Hepatocyte (in vitro differentiated cells): ENCODE measurements at regions not wholly inside any gene's neighbourhood (a gene's known extent, or its start where the extent isn't known, plus 50 kb on each side); places are given as distances from the start of the nearest gene placed in this dataset.

Experiments
- DNase-seq: peaks from one replicate; pipeline ENCODE4 v3.0.0-alpha.2; 2016; ENCODE audit warnings: low spot score
- H2AFZ ChIP-seq: fragments of 200-600 bp; sonication (generic); 2 replicates; pipeline ENCODE4 v1.6.0; 2016; ENCODE audit warnings: antibody characterized with exemption, mild to moderate bottlenecking
- H3K27ac ChIP-seq: fragments of 200-600 bp; sonication (generic); 2 replicates; pipeline ENCODE4 v1.5.1; 2016; ENCODE audit warnings: mild to moderate bottlenecking
- H3K27me3 ChIP-seq: fragments of 200-600 bp; sonication (generic); 2 replicates; pipeline ENCODE4 v1.6.1; 2016
- H3K36me3 ChIP-seq: fragments of 200-600 bp; sonication (generic); replicated peaks from 2 replicates; pipeline ENCODE4 v1.5.1; 2016; ENCODE audit warnings: low read depth; ENCODE audit not compliant: insufficient read depth
- H3K4me1 ChIP-seq: fragments of 200-600 bp; sonication (generic); 2 replicates; pipeline ENCODE4 v1.5.1; 2016; ENCODE audit warnings: mild to moderate bottlenecking, moderate library complexity; ENCODE audit not compliant: insufficient read depth
- H3K4me2 ChIP-seq: fragments of 200-600 bp; sonication (generic); 2 replicates; pipeline ENCODE4 v1.6.0; 2016
- H3K4me3 ChIP-seq: fragments of 200-600 bp; sonication (generic); 2 replicates; pipeline ENCODE4 v1.5.1; 2016; ENCODE audit warnings: mild to moderate bottlenecking
- H3K79me2 ChIP-seq: fragments of 200-600 bp; sonication (generic); 2 replicates; pipeline ENCODE4 v1.6.0; 2017; ENCODE audit warnings: mild to moderate bottlenecking
- H3K9me2 ChIP-seq: fragments of 200-600 bp; sonication (generic); replicated peaks from 2 replicates; pipeline ENCODE4 v1.6.0; 2017; ENCODE audit warnings: mild to moderate bottlenecking; ENCODE audit not compliant: insufficient read depth
- H3K9me3 ChIP-seq: fragments of 200-600 bp; sonication (generic); 2 replicates; pipeline ENCODE4 v1.5.1; 2016; ENCODE audit warnings: low read depth, mild to moderate bottlenecking
- H4K20me1 ChIP-seq: fragments of 200-600 bp; sonication (generic); 2 replicates; pipeline ENCODE4 v1.6.0; 2016; ENCODE audit warnings: mild to moderate bottlenecking; ENCODE audit not compliant: insufficient read depth, poor library complexity, severe bottlenecking
- CTCF ChIP-seq: fragments of 200-600 bp; sonication (generic); IDR thresholded peaks from 2 replicates; pipeline ENCODE4 v1.5.1; 2016; ENCODE audit warnings: antibody characterized with exemption, mild to moderate bottlenecking; ENCODE audit not compliant: poor library complexity
- EZH2 ChIP-seq: fragments of 200-600 bp; sonication (generic); IDR thresholded peaks from 2 replicates; pipeline ENCODE4 v1.6.1; 2016; ENCODE audit warnings: antibody characterized with exemption, mild to moderate bottlenecking, borderline replicate concordance
- EZH2phosphoT487 ChIP-seq: fragments of 200-600 bp; sonication (generic); IDR thresholded peaks from one replicate; pipeline ENCODE4 v1.6.1; 2018; ENCODE audit warnings: antibody characterized with exemption, mild to moderate bottlenecking, low read depth, moderate library complexity; ENCODE audit not compliant: unreplicated experiment, severe bottlenecking
- WGBS: methylation state at CpG from one replicate; pipeline ENCODE4 v1.1.6; 2016; ENCODE audit warnings: low lambda C conversion rate; ENCODE audit errors: missing lambda C conversion rate; 5-methylcytosine and 5-hydroxymethylcytosine counted together

- no peaks in the 10 kb centered on the region for H4K20me1 ChIP-seq
- H3K4me2 ChIP-seq = no peak overlapping the region
- no peaks in the 10 kb centered on the region for H3K36me3 ChIP-seq
- WGBS = 100% methylated on average over 1 of the region's 1 CpG
- peaks cover 10% of the 10 kb centered on the region for H3K4me1 ChIP-seq
- H3K27ac ChIP-seq = no peak overlapping the region
- DNase-seq = no peak
- H3K9me3 ChIP-seq = no peaks in the 10 kb centered on the region
- H2AFZ ChIP-seq = no peak overlapping the region
- no peaks in the 10 kb centered on the region for H3K79me2 ChIP-seq
- TF ChIP-seq EZH2 = no peak
- no peak overlapping the region for H3K4me3 ChIP-seq
- no peaks in the 10 kb centered on the region for H3K9me2 ChIP-seq
- H3K27me3 ChIP-seq = no peaks in the 10 kb centered on the region
Observed at GRCh38 chr7:13745530-13745929, 243.9 kb downstream of the ETV1 start.

GRCh38 chr7:13748998-13749397, 240.5 kb downstream of the ETV1 start:
- Histone ChIP-seq H3K4me3 (no peak overlapping the region), H3K4me2 (no peak overlapping the region), H3K36me3 (no peaks in the 10 kb centered on the region), H3K9me2 (no peaks in the 10 kb centered on the region), H4K20me1 (no peaks in the 10 kb centered on the region), H3K9me3 (no peaks in the 10 kb centered on the region), H3K27ac (no peak overlapping the region), H3K79me2 (no peaks in the 10 kb centered on the region), H2AFZ (no peak overlapping the region), H3K27me3 (no peaks in the 10 kb centered on the region), H3K4me1 (no peaks in the 10 kb centered on the region)
- TF ChIP-seq EZH2 (no peak), CTCF (no peak), EZH2phosphoT487 (no peak)
- 35% methylated on average over 6 of the region's 6 CpGs for WGBS
- DNase-seq = no peak

- Histone ChIP-seq H3K9me2 (no peaks in the 10 kb centered on the region), H3K27me3 (no peaks in the 10 kb centered on the region), H3K27ac (no peak overlapping the region), H2AFZ (no peak overlapping the region), H3K4me2 (no peak overlapping the region), H3K79me2 (no peaks in the 10 kb centered on the region), H3K4me1 (no peaks in the 10 kb centered on the region), H4K20me1 (no peaks in the 10 kb centered on the region), H3K36me3 (no peaks in the 10 kb centered on the region), H3K4me3 (no peak overlapping the region), H3K9me3 (no peaks in the 10 kb centered on the region)
- TF ChIP-seq EZH2phosphoT487 = no peak
- TF ChIP-seq EZH2 = no peak
- no peak for TF ChIP-seq CTCF
- no peak for DNase-seq
- WGBS = 91% methylated on average over 3 of the region's 3 CpGs
Observed at GRCh38 chr7:13749636-13750035, 239.8 kb downstream of the ETV1 start.

- DNase-seq = no peak
- Histone ChIP-seq H3K27ac (no peak overlapping the region), H3K27me3 (no peaks in the 10 kb centered on the region), H4K20me1 (no peaks in the 10 kb centered on the region), H2AFZ (no peak overlapping the region), H3K79me2 (no peaks in the 10 kb centered on the region), H3K4me3 (no peak overlapping the region), H3K9me2 (no peaks in the 10 kb centered on the region), H3K4me1 (no peaks in the 10 kb centered on the region), H3K36me3 (no peaks in the 10 kb centered on the region), H3K9me3 (no peaks in the 10 kb centered on the region), H3K4me2 (no peak overlapping the region)
- TF ChIP-seq EZH2phosphoT487 (no peak), EZH2 (no peak), CTCF (no peak)
- 82% methylated on average over 1 of the region's 1 CpG for WGBS
Observed at GRCh38 chr7:13751766-13752165, 237.7 kb downstream of the ETV1 start.
